Caco-2 (cell line): ENCODE measurements at regions not wholly inside any gene's neighbourhood (a gene's known extent, or its start where the extent isn't known, plus 50 kb on each side); places are given as distances from the start of the nearest gene placed in this dataset.

Experiments used
- BruUV-seq: library from RNA; stranded (reverse); fragments of 400-500 nt; replicated peaks from 2 replicates; lab custom pipeline; 2021; lab: Mats Ljungman, UMichigan
- CTCF ChIA-PET: fragments of 300-600 bp; sonication (Branson Sonifier 250); formaldehyde crosslinking; loops from one replicate; lab custom pipeline; 2022; ENCODE audit warnings: antibody characterized with exemption; lab: Charles Lee
- POLR2A ChIA-PET: fragments of 300-600 bp; sonication (Branson Sonifier 250); formaldehyde crosslinking; loops from one replicate; lab custom pipeline; 2022; ENCODE audit warnings: antibody characterized with exemption; lab: Charles Lee
- DNase-seq, 2 experiments: peaks; one replicate each; pipeline versions ENCODE4 v3.0.0 to v3.0.0-alpha.2; 2020 to 2022
- H3K27me3 ChIP-seq: replicated peaks from 2 replicates; pipeline ENCODE4 v1.6.0; 2011; ENCODE audit warnings: low read length; ENCODE audit not compliant: control insufficient read depth, insufficient read depth
- H3K36me3 ChIP-seq: 2 replicates; pipeline ENCODE4 v1.5.1; 2011; ENCODE audit warnings: low read length; ENCODE audit not compliant: control insufficient read depth, insufficient read depth
- H3K4me1 ChIP-seq: fragments of 250-450 bp; sonication (Bioruptor Pico); 2 replicates; pipeline ENCODE4 v1.5.1; 2020; ENCODE audit warnings: mild to moderate bottlenecking
- H3K4me3 ChIP-seq: 2 replicates; pipeline ENCODE4 v1.5.1; 2011; ENCODE audit warnings: low read depth, mild to moderate bottlenecking, control low read depth, low read length
- H3K9me3 ChIP-seq: fragments of 250-450 bp; sonication (Bioruptor Pico); 2 replicates; pipeline ENCODE4 v1.5.1; 2020; ENCODE audit warnings: mild to moderate bottlenecking, moderate library complexity
- H3K27ac Mint-ChIP-seq: one replicate; pipeline ENCODE4 v1.8.0; 2022; ENCODE audit warnings: mixed read lengths; ENCODE audit not compliant: unreplicated experiment
- H3K27me3 Mint-ChIP-seq: one replicate; pipeline ENCODE4 v1.8.0; 2022; ENCODE audit warnings: mixed read lengths; ENCODE audit not compliant: insufficient read depth, unreplicated experiment
- H3K36me3 Mint-ChIP-seq: one replicate; pipeline ENCODE4 v1.8.0; 2022; ENCODE audit warnings: mild to moderate bottlenecking, mixed read lengths; ENCODE audit not compliant: insufficient read depth, unreplicated experiment
- H3K4me1 Mint-ChIP-seq: one replicate; pipeline ENCODE4 v1.8.0; 2022; ENCODE audit warnings: low read depth, mixed read lengths; ENCODE audit not compliant: unreplicated experiment
- H3K4me3 Mint-ChIP-seq: one replicate; pipeline ENCODE4 v1.8.0; 2022; ENCODE audit warnings: mild to moderate bottlenecking, moderate library complexity, mixed read lengths; ENCODE audit not compliant: unreplicated experiment
- H3K9me3 Mint-ChIP-seq: one replicate; pipeline ENCODE4 v1.8.0; 2022; ENCODE audit warnings: mixed read lengths; ENCODE audit not compliant: unreplicated experiment
- intact Hi-C: fragments of 100-400 bp; cut with micrococcal nuclease; formaldehyde crosslinking; loops from one replicate; pipeline ENCODE4 v1.10.0; 2022; ENCODE audit not compliant: unreplicated experiment
- TF ChIP-seq, protein P1 (sequence below), 2 experiments: fragments of 200-600 bp in 1 of 2; IDR thresholded peaks; 1 replicate in 1 of 2; 2 replicates in 1 of 2; pipeline versions ENCODE4 v1.5.1 to v1.8.0; 2011 to 2022; ENCODE audit warnings: antibody characterized with exemption in 1 of 2, control low read depth in 1 of 2, inconsistent platforms in 1 of 2, low read depth in 1 of 2, low read length in 1 of 2, mild to moderate bottlenecking in 1 of 2, moderate library complexity in 1 of 2; ENCODE audit not compliant: insufficient read depth in 1 of 2, severe bottlenecking in 1 of 2, unreplicated experiment in 1 of 2

DNA sequence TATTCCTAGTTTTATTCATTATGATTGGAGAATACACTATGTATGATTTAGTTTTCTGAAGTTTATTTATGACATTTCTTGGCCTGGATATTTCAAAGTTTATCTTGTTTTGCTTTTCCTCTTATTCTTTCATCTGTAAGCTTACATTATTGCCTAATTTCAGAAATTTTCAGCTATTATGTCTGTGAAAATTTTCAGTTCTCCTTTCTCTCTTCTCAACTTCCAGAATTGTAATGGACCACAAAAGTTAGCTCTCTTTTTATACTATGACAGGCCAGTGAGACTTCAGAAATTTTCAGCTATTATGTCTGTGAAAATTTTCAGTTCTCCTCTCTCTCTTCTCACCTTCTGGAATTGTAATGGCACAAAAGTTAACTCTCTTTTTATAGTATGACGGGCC is 97.2 kb upstream of the SCN7A start:
- H3K36me3 Mint-ChIP-seq: no peaks in the 10 kb centered on the region
- ChIA-PET CTCF (no interaction called here), POLR2A (no interaction called here)
- peaks cover 23% of the 10 kb centered on the region for H3K9me3 Mint-ChIP-seq
- no peak overlapping the region for H3K4me3 Mint-ChIP-seq
- intact Hi-C loops: no loop called here
- Histone ChIP-seq H3K27me3 (no peaks in the 10 kb centered on the region), H3K4me1 (no peaks in the 10 kb centered on the region), H3K9me3 (no peaks in the 10 kb centered on the region), H3K4me3 (no peak overlapping the region), H3K36me3 (no peaks in the 10 kb centered on the region)
- no peaks in the 10 kb centered on the region for H3K4me1 Mint-ChIP-seq
- no peak for DNase-seq
- TF ChIP-seq, protein P1, sequence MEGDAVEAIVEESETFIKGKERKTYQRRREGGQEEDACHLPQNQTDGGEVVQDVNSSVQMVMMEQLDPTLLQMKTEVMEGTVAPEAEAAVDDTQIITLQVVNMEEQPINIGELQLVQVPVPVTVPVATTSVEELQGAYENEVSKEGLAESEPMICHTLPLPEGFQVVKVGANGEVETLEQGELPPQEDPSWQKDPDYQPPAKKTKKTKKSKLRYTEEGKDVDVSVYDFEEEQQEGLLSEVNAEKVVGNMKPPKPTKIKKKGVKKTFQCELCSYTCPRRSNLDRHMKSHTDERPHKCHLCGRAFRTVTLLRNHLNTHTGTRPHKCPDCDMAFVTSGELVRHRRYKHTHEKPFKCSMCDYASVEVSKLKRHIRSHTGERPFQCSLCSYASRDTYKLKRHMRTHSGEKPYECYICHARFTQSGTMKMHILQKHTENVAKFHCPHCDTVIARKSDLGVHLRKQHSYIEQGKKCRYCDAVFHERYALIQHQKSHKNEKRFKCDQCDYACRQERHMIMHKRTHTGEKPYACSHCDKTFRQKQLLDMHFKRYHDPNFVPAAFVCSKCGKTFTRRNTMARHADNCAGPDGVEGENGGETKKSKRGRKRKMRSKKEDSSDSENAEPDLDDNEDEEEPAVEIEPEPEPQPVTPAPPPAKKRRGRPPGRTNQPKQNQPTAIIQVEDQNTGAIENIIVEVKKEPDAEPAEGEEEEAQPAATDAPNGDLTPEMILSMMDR (IDR thresholded peaks at IDR 0.05; ENCODE audit: insufficient read depth in 1 of 2, low read depth in 1 of 2, low read length in 1 of 2, severe bottlenecking in 1 of 2, unreplicated experiment in 1 of 2): no peak
- no peaks in the 10 kb centered on the region for H3K27me3 Mint-ChIP-seq
- H3K27ac Mint-ChIP-seq: no peak overlapping the region
- no TSS peak for BruUV-seq

DNA sequence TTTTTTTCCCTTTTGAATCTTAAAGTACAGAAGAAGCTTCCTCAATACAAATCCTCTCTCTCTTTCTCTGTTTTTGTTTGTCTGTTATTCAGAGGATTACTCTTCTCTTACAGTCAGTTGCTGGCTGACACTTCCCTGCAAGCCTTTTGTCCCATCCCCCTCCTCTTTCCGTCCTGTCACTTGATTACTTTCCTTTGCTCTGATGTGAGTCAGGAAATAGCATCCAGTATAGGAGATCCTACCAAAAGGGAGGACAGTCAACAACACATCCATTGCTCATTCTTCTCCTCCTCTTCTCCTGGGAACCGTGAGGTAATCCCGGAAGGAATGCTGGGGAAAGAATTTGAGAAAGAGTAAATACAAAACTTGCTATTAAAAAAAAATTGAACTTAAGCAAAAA is 79.3 kb upstream of the SCN7A start:
- H3K4me1 ChIP-seq: no peaks in the 10 kb centered on the region
- ChIA-PET POLR2A (no interaction called here), CTCF (no interaction called here)
- BruUV-seq: no TSS peak
- intact Hi-C loops: no loop called here
- H3K4me1 Mint-ChIP-seq: no peaks in the 10 kb centered on the region
- H3K9me3 ChIP-seq: no peaks in the 10 kb centered on the region
- no peaks in the 10 kb centered on the region for H3K9me3 Mint-ChIP-seq
- H3K27me3 Mint-ChIP-seq: no peaks in the 10 kb centered on the region
- no peak overlapping the region for H3K4me3 ChIP-seq
- no peak overlapping the region for H3K27ac Mint-ChIP-seq
- no peaks in the 10 kb centered on the region for H3K36me3 ChIP-seq
- TF ChIP-seq, protein P1 (IDR thresholded peaks at IDR 0.05; ENCODE audit: insufficient read depth in 1 of 2, low read depth in 1 of 2, low read length in 1 of 2, severe bottlenecking in 1 of 2, unreplicated experiment in 1 of 2): no peak
- DNase-seq: no peak
- no peak overlapping the region for H3K4me3 Mint-ChIP-seq
- H3K36me3 Mint-ChIP-seq: no peaks in the 10 kb centered on the region
- H3K27me3 ChIP-seq: no peaks in the 10 kb centered on the region

DNA sequence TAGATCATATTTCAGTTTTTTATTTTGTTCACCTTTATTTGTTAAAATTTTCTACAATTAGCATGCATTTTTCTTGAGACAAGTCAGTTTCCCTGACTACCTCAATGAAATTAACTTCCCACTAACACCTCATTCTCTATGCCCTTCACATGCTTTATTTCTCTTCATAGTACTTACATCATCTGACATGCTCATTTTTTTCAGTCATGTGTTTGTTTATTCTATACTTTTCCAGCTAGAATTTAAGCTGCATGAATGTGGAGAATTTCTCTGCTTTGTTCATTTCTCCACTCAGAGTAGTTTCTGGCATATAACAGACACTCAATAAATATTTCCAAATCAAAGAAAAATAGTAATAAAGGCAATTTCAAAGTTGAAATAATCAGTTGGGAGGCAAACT is 78.9 kb upstream of the SCN7A start:
- Mint-ChIP-seq H3K4me3 (no peak overlapping the region), H3K27me3 (no peaks in the 10 kb centered on the region), H3K4me1 (no peaks in the 10 kb centered on the region), H3K36me3 (no peaks in the 10 kb centered on the region), H3K27ac (no peak overlapping the region), H3K9me3 (no peaks in the 10 kb centered on the region)
- TF ChIP-seq, protein P1 (IDR thresholded peaks at IDR 0.05; ENCODE audit: insufficient read depth in 1 of 2, low read depth in 1 of 2, low read length in 1 of 2, severe bottlenecking in 1 of 2, unreplicated experiment in 1 of 2): no peak
- H3K4me3 ChIP-seq: no peak overlapping the region
- intact Hi-C loops: no loop called here
- POLR2A ChIA-PET: no interaction called here
- no peaks in the 10 kb centered on the region for H3K9me3 ChIP-seq
- no peaks in the 10 kb centered on the region for H3K27me3 ChIP-seq
- H3K36me3 ChIP-seq: no peaks in the 10 kb centered on the region
- H3K4me1 ChIP-seq: no peaks in the 10 kb centered on the region
- BruUV-seq: no TSS peak
- no peak for DNase-seq
- CTCF ChIA-PET: no interaction called here
